ENCODE measurements at regions not wholly inside any gene's neighbourhood (a gene's known extent, or its start where the extent isn't known, plus 50 kb on each side); places are given as distances from the start of the nearest gene placed in this dataset.

DNA sequence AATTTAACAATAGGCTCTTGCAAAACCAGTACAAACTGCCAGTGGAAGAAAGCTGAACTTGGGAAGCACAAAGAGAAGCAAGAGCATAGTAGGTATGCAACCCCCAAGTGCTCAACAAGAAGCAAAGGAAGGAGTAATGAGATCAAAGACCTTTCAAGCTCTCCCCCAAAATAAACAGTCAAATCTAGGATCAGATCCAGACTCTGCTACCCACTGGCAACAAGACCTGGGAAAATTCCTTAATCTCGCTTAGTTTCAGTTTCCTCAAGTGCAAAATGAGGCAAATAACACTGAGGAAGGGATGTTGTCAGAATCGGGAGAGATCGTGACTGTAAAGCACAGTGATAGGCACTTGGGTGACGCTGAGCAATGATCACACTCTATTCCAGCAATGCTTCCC is 329.2 kb downstream of the TNS1 start:
- WGBS (ENCODE audit: insufficient coverage, low coverage, low lambda C conversion rate, missing lambda C conversion rate), result 67% methylated on average over 4 of the region's 4 CpGs
- intact Hi-C loops (cut with DNase I), result no loop called here

DNA sequence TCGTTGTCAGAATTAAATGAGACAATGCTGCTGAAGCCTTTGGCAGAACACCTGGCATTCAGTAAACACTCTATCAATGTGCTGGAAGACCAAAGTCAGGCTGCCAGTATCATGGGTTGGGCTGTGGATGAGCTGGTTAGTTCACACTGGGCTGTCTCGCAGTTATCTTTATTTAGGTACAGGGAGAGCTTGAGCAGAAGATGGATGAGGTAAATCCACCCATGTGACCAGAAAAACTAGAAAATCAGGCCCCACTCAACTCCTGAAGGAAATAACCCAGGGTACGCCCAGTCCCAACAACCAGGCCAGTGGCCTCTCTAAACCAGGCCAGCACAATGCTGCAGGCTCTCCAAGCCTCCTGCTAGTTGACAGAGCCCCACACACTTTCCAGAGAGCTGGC is 330.3 kb downstream of the TNS1 start:
- H3K9me3 ChIP-seq, result no peaks in the 10 kb centered on the region
- intact Hi-C loops (cut with DNase I), result no loop called here
- 90% methylated on average over 2 of the region's 3 CpGs for WGBS (ENCODE audit: insufficient coverage, low coverage, low lambda C conversion rate, missing lambda C conversion rate)
- H3K27me3 ChIP-seq, result no peaks in the 10 kb centered on the region
- TF ChIP-seq, protein P1, sequence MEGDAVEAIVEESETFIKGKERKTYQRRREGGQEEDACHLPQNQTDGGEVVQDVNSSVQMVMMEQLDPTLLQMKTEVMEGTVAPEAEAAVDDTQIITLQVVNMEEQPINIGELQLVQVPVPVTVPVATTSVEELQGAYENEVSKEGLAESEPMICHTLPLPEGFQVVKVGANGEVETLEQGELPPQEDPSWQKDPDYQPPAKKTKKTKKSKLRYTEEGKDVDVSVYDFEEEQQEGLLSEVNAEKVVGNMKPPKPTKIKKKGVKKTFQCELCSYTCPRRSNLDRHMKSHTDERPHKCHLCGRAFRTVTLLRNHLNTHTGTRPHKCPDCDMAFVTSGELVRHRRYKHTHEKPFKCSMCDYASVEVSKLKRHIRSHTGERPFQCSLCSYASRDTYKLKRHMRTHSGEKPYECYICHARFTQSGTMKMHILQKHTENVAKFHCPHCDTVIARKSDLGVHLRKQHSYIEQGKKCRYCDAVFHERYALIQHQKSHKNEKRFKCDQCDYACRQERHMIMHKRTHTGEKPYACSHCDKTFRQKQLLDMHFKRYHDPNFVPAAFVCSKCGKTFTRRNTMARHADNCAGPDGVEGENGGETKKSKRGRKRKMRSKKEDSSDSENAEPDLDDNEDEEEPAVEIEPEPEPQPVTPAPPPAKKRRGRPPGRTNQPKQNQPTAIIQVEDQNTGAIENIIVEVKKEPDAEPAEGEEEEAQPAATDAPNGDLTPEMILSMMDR (IDR thresholded peaks at IDR 0.05), result no peak
- TF ChIP-seq POLR2A (IDR thresholded peaks at IDR 0.05), result no peak
- no peak for ATAC-seq
- no peaks in the 10 kb centered on the region for H3K36me3 ChIP-seq
- DNase-seq, result no peak
- H3K4me3 ChIP-seq, result no peak overlapping the region
- no peaks in the 10 kb centered on the region for H3K4me1 ChIP-seq
- no peak overlapping the region for H3K27ac ChIP-seq

More for the DNA sequence above, 329.2 kb downstream of the TNS1 start:
- H3K27ac ChIP-seq, result no peak overlapping the region
- no peaks in the 10 kb centered on the region for H3K27me3 ChIP-seq
- H3K4me3 ChIP-seq, result no peak overlapping the region
- DNase-seq, result no peak
- no peaks in the 10 kb centered on the region for H3K9me3 ChIP-seq
- ATAC-seq, result no peak
- H3K36me3 ChIP-seq, result no peaks in the 10 kb centered on the region
- H3K4me1 ChIP-seq, result no peaks in the 10 kb centered on the region
- TF ChIP-seq, protein P1 (IDR thresholded peaks at IDR 0.05), result no peak
- no peak for TF ChIP-seq POLR2A (IDR thresholded peaks at IDR 0.05)

DNA sequence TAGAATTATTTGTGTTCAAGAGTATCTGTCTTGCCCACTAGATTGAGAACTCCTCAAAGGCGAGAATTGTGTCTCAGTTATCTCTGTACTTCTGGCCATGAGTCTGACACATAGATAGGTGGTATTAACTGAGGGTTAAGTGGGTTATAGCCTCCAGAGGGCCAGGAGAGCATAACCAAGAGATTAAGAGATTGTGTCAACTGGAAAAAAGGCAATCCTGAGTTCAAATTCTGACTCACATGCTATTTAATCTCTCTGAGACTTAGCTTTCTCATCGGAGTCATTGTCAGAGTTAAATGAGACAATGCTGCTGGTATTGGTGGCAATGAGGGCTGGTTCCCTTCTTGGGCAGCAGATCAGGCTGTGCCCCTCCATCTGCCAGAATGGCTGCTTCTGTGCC is 330.9 kb downstream of the TNS1 start:
- TF ChIP-seq, protein P1 (IDR thresholded peaks at IDR 0.05), result no peak
- no peak for TF ChIP-seq POLR2A (IDR thresholded peaks at IDR 0.05)
- 49% methylated on average over 2 of the region's 2 CpGs for WGBS (ENCODE audit: insufficient coverage, low coverage, low lambda C conversion rate, missing lambda C conversion rate)
- DNase-seq (no peak), ATAC-seq (no peak)
- no peaks in the 10 kb centered on the region for H3K9me3 ChIP-seq
- no peaks in the 10 kb centered on the region for H3K27me3 ChIP-seq
- H3K4me3 ChIP-seq, result no peak overlapping the region
- intact Hi-C loops (cut with DNase I), result no loop called here
- H3K27ac ChIP-seq, result no peak overlapping the region
- H3K36me3 ChIP-seq, result no peaks in the 10 kb centered on the region
- H3K4me1 ChIP-seq, result no peaks in the 10 kb centered on the region

DNA sequence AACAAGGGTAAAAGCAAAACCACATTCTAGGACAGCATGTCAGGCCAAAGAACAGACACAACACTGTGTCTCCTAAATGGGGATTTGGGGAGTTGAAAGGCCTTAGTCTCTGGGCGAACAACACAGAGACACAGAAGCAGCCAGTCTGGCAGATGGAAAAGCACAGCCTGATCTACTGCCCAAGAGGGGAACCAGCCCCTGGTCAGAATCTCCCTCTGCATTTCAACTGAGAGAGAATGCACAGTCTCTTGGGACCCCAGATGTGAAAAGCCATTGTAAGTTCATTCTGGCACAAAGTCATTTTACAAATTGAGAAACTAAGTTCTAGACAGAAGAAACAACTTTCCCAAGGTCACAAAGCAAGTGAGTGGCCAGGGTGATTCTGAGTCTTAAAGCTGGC is 331.7 kb downstream of the TNS1 start:
- no peaks in the 10 kb centered on the region for H3K36me3 ChIP-seq
- no CpG with 5 or more reads among the region's 1 CpG for WGBS (ENCODE audit: insufficient coverage, low coverage, low lambda C conversion rate, missing lambda C conversion rate)
- H3K9me3 ChIP-seq, result no peaks in the 10 kb centered on the region
- no peak overlapping the region for H3K27ac ChIP-seq
- H3K4me3 ChIP-seq, result no peak overlapping the region
- TF ChIP-seq POLR2A (IDR thresholded peaks at IDR 0.05), result no peak
- TF ChIP-seq, protein P1 (IDR thresholded peaks at IDR 0.05), result no peak
- no peaks in the 10 kb centered on the region for H3K27me3 ChIP-seq
- ATAC-seq (no peak), DNase-seq (no peak)
- H3K4me1 ChIP-seq, result no peaks in the 10 kb centered on the region
- intact Hi-C loops (cut with DNase I), result no loop called here

DNA sequence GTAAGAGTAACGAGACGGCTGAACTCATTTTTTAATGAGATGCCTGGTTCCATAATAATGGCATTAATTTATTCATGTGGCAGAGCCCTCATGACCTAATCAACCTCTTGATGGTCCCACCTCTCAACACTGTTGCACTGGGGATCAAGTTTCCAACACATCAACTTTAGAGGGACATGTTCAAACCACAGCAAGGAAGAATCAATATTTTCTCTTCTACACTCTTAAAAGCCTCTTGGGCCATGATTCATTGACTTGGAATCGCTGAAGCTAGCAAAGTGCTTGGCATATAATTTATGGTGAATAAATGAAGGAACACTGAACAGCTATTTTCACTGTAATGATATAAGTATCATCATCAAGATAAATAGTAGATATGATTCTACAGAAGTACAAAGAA is 333.0 kb downstream of the TNS1 start:
- Histone ChIP-seq H3K36me3 (no peaks in the 10 kb centered on the region), H3K9me3 (no peaks in the 10 kb centered on the region), H3K4me3 (no peak overlapping the region), H3K4me1 (no peaks in the 10 kb centered on the region), H3K27ac (no peak overlapping the region), H3K27me3 (no peaks in the 10 kb centered on the region)
- no peak for ATAC-seq
- WGBS (ENCODE audit: insufficient coverage, low coverage, low lambda C conversion rate, missing lambda C conversion rate), result 94% methylated on average over 3 of the region's 3 CpGs
- TF ChIP-seq, protein P1 (IDR thresholded peaks at IDR 0.05), result no peak
- no peak for TF ChIP-seq POLR2A (IDR thresholded peaks at IDR 0.05)
- intact Hi-C loops (cut with DNase I), result no loop called here
- no peak for DNase-seq
